ENCODE measurements at regions not wholly inside any gene's neighbourhood (a gene's known extent, or its start where the extent isn't known, plus 50 kb on each side); places are given as distances from the start of the nearest gene placed in this dataset.

DNA sequence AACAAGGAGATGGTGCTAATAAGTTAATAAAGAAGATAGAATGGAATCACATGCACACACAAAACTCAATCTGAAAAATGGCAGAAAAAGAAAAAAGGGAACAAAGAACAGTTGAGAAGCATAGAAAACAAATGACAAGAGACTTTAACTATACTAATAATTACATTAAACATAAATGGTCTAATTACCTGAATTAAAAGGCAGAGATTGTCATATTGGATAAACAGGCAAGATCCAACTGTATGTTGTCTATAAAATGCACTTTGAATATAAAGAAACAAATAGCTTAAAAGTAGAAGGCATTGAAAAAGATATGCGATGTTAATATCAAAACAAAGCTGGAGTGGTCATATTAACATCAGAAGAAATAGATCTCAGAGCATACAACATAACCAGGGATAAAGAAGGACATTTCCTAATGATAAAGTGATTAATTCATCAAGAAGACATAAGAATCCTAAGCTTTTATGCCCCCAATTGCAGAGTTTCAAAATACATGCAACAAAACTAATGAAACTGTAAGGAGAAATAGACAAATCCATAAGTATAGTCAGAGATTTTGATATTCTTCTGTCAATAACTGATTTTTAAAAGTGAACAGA, 293.5 kb downstream of the PTPRU start:
- no peak for ATAC-seq

DNA sequence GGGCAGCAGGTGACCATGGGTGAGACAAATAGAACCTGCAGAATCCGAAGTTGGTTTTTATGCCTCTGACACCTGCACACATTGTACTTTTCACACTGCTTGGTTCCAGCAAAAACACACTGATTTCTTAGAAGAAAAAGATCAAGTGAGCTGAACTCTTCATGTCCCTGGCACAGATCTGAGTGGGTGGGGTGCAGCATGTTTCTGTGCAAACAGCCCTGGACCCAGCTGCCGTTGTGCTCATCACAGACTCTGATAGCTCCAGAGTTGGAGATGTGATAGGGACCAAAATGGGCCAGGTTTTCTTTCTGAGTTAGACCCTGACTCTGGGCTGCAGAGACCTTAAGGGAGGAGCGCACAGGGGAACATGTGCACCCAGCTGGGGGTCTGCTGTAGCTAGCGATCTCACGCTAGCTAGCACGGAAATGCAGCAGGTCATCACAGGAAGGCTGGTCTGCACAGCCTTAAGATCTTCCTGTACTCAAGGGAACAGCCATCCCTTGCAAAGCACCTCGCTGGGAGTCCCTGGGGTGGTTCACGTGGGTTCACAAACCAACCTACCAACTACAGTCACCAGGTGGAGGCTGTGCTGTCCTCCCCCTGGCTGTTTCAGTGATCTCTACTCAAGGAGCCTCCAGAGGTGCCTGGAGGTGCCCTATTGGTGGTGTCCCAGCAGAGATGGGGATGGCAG, 291.1 kb downstream of the PTPRU start:
- peak; percentile 33 for DNase-seq (ENCODE audit: low spot score)
- ATAC-seq, result no peak

More for the DNA sequence above, 293.5 kb downstream of the PTPRU start:
- DNase-seq (ENCODE audit: low spot score), result no peak

- DNase-seq (ENCODE audit: low spot score) (peak; percentile 21), ATAC-seq (no peak)
These were observed 289.6 kb downstream of the PTPRU start for GRCh38 chr1:29525941-29526340.

DNA sequence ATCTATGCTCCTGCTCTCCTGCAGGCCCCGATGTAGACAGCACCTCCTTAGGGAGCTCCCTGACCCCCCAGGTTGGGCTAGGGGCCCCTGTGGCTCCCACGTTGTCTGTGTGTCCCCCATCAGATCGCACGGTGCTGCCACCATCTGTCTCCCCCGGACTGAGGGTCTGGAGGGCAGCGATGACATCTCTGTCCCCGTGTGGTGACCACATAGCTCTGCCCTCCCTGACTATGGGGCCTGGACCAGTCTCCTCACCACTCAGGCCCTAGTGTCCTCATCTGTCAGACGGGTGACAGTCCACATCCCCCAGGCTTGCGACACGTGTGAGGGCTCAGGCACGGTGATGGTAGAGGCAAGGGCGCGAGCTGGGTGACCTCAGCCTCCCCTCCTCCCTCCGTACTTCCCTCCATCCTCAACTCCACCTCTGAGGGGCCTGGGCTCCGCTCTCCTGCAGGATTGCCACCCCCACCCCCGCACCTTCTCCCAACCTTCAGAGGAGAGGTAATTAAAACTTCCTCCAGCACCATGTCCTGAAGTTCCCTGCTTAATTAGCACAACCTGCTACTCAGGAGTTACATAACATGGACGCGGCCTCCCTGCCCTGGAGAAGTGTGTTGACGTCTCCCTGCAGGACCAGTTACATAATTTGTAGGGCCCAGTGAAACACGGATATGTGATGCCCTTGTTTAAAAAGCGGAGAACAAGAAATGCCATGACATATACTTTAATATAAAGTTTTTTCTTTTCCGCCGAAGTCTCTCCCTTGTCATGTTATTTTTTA, 288.2 kb downstream of the PTPRU start:
- DNase-seq (ENCODE audit: low spot score), result peak; percentile 33

DNA sequence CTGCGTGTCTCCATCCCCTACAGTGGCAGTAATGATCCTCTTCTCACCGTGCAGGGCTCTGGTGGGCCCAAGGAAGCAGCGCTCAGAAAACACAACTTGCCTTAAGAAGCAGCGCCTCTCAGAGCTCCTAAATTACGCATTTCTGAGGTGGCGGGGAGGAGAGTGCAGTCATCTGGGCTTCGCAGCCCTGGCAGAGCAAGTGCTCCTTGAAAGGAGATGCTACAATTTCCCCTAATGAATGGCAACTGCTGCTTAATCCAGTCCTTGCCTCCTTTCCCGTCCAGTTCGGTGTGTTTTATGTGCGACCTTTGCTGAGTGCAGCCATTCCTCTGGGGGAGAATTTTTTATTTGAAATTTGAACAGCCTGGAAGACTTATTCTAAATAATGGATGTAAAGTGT, 287.3 kb downstream of the PTPRU start:
- ATAC-seq (no peak), DNase-seq (ENCODE audit: low spot score) (peak; percentile 29)

More for the DNA sequence above, 288.2 kb downstream of the PTPRU start:
- ATAC-seq, result no peak

DNA sequence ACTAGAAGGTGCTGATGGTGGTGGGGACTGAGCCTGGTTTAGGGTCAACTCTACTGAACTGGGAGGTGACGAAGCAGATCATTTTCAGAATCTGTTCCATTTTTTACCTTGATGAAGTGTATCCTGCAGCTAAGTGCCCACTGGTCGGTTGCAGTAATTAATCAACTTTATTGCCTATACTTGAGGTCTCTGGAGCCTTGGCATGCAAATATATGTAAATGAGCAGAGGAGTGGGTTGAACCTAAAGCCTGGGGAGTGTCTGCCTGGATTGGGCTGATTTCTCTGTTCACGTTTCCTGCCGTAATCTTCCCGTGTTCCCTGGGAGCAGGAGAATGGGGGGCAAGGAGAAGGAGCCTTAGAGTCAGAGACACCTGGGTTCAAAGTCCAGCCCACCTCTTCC, 286.8 kb downstream of the PTPRU start:
- DNase-seq (ENCODE audit: low spot score), result no peak
- no peak for ATAC-seq

- ATAC-seq (no peak), DNase-seq (ENCODE audit: low spot score) (peak; percentile 22)
These were observed 285.7 kb downstream of the PTPRU start for GRCh38 chr1:29521811-29522580.

GRCh38 chr1:29521438-29521715, 285.1 kb downstream of the PTPRU start:
- peak; percentile 16 for DNase-seq (ENCODE audit: low spot score)

DNA sequence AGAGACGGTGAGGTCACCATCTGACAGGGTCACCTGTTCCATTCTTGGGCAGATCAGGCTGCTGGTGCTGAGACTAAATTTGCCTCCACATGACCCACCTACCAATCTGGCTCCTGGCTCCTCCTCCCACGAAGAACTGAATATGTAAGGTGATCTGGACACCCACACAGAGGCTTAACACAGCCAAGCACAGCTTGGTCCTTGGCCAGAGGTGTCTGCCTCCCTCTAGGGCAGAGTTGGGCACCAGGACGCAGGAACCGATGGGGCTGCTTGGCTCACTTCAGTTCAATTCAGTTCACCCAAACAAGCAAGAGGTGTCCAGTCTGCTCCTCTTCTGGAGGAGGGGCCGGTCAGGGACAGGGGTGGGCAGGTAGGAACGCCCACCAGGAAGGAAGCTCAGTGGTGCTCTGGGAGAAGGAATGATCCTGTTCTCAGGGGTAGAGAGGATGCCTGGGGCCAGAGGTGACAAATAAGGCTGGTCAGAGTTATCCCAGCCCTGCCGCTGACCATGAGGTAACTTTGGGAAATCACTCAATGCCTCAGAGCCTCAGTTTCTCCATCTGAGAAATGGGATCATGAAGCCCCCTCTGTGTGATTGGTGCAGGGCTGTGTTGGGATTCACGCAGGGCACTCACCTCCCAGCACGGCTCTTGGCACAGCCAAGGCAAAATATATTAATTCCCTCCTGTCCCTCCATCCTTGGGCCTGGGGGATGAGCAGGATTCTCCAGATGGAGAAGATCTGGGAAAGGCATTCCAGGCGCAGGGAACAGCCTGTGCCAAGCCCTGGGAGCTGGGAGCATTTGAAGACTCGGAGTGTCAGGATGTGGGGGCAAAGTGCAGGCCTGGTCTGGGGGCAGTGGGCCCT, 284.5 kb downstream of the PTPRU start:
- ATAC-seq (no peak), DNase-seq (ENCODE audit: low spot score) (peak; percentile 30)

More at GRCh38 chr1:29521438-29521715, 285.1 kb downstream of the PTPRU start:
- ATAC-seq, result no peak

DNA sequence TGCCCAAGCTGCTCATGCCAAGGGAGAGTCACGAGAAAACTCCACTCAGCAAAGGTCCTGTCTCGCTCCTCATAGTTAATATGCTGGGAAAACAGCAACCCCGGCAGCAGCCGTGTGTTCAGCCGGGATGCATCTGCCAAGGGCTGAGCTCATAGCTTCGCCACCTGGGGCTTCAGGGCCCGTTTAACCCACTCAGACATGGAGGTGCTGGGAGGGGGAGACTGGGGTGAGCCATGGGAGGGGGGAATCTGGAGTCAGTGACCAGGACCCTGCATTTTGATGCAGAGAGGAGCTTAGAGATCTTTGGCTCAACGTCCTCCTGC, 283.4 kb downstream of the PTPRU start:
- DNase-seq (ENCODE audit: low spot score) (peak; percentile 24), ATAC-seq (no peak)

- DNase-seq (ENCODE audit: low spot score), result peak; percentile 16
- ATAC-seq, result no peak
These were observed 282.9 kb downstream of the PTPRU start for GRCh38 chr1:29519108-29519787.

DNA sequence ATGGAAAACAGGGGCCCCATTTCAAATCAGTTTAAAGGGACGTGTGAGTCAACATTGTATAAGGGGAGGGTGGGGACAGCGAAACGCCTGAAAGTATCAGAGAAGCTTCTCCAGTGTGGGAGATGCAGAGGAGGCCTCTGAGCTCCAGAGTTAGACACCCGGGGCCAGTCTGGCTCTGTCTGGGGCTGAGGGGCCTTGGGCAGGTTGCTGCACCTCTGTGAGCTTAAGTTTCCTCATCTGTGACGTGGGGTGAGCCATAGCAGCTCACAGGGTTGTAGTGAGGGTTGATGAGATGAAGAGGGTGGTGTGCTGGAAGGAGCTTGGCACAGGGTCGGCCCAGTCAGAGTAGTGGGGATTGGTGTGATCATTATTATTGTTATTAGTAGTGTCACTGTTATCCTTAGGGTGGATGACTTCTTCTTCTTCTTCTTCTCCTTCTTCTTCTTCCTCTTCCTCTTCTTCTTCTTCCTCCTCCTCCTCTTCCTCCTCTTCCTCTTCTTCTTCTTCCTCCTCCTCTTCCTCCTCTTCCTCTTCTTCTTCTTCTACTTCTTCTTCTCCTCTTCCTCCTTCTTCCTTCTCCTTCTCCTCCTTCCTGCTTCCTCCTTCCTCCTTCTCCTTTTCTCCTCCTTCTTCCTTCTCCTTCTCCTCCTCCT, 282.0 kb downstream of the PTPRU start:
- no peak for ATAC-seq
- DNase-seq (ENCODE audit: low spot score), result peak; percentile 33

- DNase-seq (ENCODE audit: low spot score) (peak; percentile 21), ATAC-seq (no peak)
These were observed 281.1 kb downstream of the PTPRU start for GRCh38 chr1:29517251-29518086.

DNA sequence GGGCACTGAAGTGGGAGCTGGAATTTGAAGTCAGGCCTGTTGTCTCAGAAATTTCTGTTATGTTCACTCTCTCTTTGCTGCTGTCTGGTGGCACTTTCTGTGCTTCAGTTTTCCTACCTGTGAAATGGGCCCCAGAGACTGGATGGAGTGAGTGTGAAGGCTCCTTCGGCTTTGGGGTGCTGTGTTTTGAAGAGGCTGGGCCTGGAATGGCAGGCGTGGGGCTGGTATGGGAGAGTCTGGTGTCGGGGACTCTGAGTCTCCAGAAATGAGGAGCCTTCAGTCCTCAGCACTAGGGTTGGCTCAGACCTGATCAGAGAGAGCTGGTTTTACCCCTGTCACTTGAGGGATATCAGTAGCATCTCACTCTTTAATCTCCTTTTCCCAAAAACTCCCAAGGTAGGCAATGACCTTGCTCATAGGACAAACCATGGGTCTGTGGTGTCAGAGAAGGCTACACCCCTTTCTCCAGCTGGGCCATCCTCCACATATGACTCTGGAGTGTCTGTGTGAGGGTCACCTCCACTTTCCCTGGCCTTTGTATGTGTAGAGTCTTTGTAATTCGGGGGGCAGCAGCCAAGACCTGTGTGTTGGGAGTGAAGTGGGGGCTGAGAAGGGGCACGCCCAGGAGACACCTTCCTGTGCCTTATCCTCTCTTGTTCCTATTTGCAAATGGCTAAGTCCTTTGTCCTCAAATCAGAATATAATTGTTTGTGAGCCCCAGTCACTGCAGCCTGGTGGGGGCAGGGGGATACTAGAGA, 279.9 kb downstream of the PTPRU start:
- peak; percentile 12 for DNase-seq (ENCODE audit: low spot score)
- ATAC-seq, result no peak

GRCh38 chr1:29515170-29515955, 279.0 kb downstream of the PTPRU start:
- ATAC-seq (no peak), DNase-seq (ENCODE audit: low spot score) (peak; percentile 16)

- peak; percentile 18 for DNase-seq (ENCODE audit: low spot score)
- no peak for ATAC-seq
These were observed 278.2 kb downstream of the PTPRU start for GRCh38 chr1:29514361-29515169.
